ENCODE measurements at regions not wholly inside any gene's neighbourhood (a gene's known extent, or its start where the extent isn't known, plus 50 kb on each side); places are given as distances from the start of the nearest gene placed in this dataset.

DNA sequence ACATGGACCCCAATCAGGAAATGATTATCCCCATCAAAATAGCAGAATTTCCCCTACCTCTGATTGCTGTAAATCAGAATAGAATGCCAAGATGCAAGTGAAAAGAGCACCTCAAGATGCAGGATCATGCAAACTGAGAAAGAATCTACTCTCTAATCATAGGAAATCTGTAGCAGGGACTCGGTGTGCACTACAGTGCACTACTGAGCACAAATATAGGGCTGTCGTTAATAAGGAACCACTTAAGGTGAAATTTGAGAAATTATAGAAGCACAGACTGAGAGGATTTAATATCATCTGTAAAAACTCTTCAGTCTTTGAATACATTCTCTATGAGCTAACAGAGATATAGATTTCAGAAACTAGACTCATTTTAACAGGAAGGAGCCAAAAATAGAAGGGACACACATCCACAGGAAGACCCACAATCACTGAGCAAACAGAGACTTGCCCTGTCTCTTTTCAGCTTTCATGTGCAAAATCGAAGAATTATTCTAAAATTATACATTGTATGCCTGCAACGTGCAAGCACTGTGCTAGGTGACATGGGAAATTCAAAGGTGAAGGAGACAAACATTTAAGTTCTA lies 278.3 kb downstream of the HIVEP2 start:
- Histone ChIP-seq H3K4me1 (no peaks in the 10 kb centered on the region), H3K4me3 (no peak overlapping the region), H3K27me3 (ENCODE audit: insufficient read depth in 3 of 3, low read length in 2 of 3) (peaks cover 0 to 2% (median 0%) of the 10 kb centered on the region in 3 donors), H3K9me3 (peaks cover 7% of the 10 kb centered on the region), H3K27ac (no peak overlapping the region), H3K36me3 (ENCODE audit: insufficient read depth in 1 of 2, low read depth in 1 of 2) (no peaks in the 10 kb centered on the region)
- TF ChIP-seq, protein P1, sequence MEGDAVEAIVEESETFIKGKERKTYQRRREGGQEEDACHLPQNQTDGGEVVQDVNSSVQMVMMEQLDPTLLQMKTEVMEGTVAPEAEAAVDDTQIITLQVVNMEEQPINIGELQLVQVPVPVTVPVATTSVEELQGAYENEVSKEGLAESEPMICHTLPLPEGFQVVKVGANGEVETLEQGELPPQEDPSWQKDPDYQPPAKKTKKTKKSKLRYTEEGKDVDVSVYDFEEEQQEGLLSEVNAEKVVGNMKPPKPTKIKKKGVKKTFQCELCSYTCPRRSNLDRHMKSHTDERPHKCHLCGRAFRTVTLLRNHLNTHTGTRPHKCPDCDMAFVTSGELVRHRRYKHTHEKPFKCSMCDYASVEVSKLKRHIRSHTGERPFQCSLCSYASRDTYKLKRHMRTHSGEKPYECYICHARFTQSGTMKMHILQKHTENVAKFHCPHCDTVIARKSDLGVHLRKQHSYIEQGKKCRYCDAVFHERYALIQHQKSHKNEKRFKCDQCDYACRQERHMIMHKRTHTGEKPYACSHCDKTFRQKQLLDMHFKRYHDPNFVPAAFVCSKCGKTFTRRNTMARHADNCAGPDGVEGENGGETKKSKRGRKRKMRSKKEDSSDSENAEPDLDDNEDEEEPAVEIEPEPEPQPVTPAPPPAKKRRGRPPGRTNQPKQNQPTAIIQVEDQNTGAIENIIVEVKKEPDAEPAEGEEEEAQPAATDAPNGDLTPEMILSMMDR (IDR thresholded peaks at IDR 0.05), result no peak
- no peak for ATAC-seq
- WGBS, 3 donors, result 47 to 56% (median 51%) methylated on average over 4 of the region's 4 CpGs
- intact Hi-C loops (cut with DNase I), result no loop called here
- DNase-seq, result no peak

DNA sequence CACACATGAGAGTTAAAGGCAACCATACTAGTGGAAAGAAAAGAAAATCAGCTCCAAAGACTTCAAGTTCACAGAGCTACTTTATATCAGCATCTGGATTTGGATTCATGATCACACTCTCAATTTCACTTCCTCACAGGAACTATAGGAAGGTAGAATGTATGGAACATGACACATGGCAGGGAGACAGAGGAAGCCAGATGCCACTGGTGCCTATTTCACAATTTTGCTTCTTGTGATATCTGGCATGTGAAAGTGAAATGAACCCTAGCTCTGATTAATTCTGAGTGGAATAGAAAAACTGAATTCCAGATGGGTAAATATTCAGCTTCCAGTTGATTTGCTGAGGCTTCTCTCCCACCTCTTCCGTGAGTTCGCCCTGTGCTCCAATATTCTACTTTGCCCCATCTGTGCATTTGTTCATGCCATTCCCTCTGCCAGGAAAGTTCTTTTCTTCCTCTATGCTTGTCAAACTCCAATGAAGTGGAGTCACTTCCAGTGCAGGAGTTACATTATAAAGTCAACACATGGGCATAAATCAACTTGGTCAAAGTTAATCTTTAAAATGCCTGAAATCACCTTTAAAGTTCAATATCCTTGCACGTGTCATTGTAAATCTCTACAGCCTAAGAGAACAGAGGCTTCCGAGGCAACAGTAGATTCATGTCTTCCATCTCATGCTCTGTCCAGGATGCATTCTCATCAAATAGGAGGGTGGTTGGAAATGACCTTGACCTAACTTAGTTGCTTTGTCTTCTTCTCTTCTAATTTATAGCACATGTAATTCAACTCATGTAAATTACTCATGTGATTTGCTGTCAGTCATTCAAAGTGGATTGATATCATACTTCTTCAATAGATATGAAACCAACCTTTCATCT lies 275.3 kb downstream of the HIVEP2 start:
- WGBS, 3 donors, result 84 to 92% (median 91%) methylated on average over 4 of the region's 4 CpGs
- Histone ChIP-seq H3K9me3 (no peaks in the 10 kb centered on the region), H3K27ac (no peak overlapping the region), H3K36me3 (ENCODE audit: insufficient read depth in 1 of 2, low read depth in 1 of 2) (no peaks in the 10 kb centered on the region), H3K27me3 (ENCODE audit: insufficient read depth in 3 of 3, low read length in 2 of 3) (peaks cover 0 to 9% (median 2%) of the 10 kb centered on the region in 3 donors), H3K4me3 (no peak overlapping the region), H3K4me1 (no peaks in the 10 kb centered on the region)
- TF ChIP-seq, protein P1 (IDR thresholded peaks at IDR 0.05), result no peak
- ATAC-seq (no peak), DNase-seq (no peak)
- intact Hi-C loops (cut with DNase I), result no loop called here

DNA sequence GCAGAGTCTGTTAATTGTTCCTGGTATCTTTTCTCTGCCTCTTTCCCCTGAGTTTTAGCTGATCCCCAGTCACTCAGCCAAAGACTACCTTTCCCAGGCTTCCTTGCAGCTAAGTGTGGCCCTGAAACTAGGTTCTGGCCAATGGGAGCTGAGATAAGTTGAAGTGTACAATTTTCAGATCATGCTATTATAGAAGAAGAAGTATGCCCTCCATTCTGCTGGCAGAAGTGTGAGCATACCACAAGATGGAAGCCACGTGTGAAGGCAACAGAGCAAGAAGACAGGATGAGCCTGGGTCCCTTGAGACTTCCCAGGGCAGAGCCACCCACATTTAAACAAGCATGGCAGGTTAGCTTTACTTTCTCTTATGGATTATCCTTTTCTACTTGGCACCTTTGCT lies 273.2 kb downstream of the HIVEP2 start:
- H3K4me1 ChIP-seq, result no peaks in the 10 kb centered on the region
- WGBS, 3 donors, result 55 to 57% (median 57%) methylated on average over 1 of the region's 1 CpG
- no peaks in the 10 kb centered on the region for H3K36me3 ChIP-seq (ENCODE audit: insufficient read depth in 1 of 2, low read depth in 1 of 2)
- H3K27ac ChIP-seq, result no peak overlapping the region
- H3K4me3 ChIP-seq, result no peak overlapping the region
- DNase-seq, result no peak
- ATAC-seq, result no peak
- no peaks in the 10 kb centered on the region for H3K9me3 ChIP-seq
- intact Hi-C loops (cut with DNase I), result no loop called here
- peaks cover 0 to 9% (median 0%) of the 10 kb centered on the region in 3 donors for H3K27me3 ChIP-seq (ENCODE audit: insufficient read depth in 3 of 3, low read length in 2 of 3)
- TF ChIP-seq, protein P1 (IDR thresholded peaks at IDR 0.05), result no peak

DNA sequence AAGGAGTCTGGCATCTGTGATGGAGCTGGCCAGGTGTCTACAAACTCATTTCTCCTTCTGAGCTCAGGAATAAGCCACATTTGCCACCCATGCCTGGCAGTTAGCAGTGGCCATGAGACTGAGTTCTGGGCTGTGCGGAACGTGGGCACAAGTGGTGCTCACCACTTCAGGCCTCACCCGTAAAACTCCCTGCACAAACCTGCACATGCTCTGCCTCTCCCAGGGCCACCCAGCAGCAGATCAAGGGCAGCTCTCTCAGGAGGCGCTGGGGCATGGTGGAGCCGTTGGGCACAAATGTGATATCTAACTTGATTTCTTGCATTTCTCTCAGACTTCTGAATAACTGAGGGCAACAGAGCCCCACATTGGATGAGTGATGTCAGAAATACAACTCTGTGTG lies 269.5 kb downstream of the HIVEP2 start:
- no peaks in the 10 kb centered on the region for H3K4me1 ChIP-seq
- no peaks in the 10 kb centered on the region for H3K36me3 ChIP-seq (ENCODE audit: insufficient read depth in 1 of 2, low read depth in 1 of 2)
- TF ChIP-seq, protein P1 (IDR thresholded peaks at IDR 0.05), result no peak
- H3K9me3 ChIP-seq, result no peaks in the 10 kb centered on the region
- peaks cover 0 to 9% (median 0%) of the 10 kb centered on the region in 3 donors for H3K27me3 ChIP-seq (ENCODE audit: insufficient read depth in 3 of 3, low read length in 2 of 3)
- WGBS, 3 donors, result 74 to 86% (median 83%) methylated on average over 5 of the region's 5 CpGs
- H3K4me3 ChIP-seq, result no peak overlapping the region
- DNase-seq (no peak), ATAC-seq (no peak)
- no peak overlapping the region for H3K27ac ChIP-seq
- intact Hi-C loops (cut with DNase I), result no loop called here

Measured in psoas muscle (tissue), 7 donors.